ENCODE measurements at regions not wholly inside any gene's neighbourhood (a gene's known extent, or its start where the extent isn't known, plus 50 kb on each side); places are given as distances from the start of the nearest gene placed in this dataset.

GRCh38 chr10:38730076-38730475 lies 635.9 kb downstream of the ZNF37A start:
- TF ChIP-seq CTCF (IDR thresholded peaks at IDR 0.05; ENCODE audit: control extremely low read depth in 1 of 3, insufficient read depth in 1 of 3, low read depth in 1 of 3, low read length in 3 of 3) (no peak), YY1 (IDR thresholded peaks at IDR 0.05; ENCODE audit: low read depth, low read length) (no peak), POLR2A (IDR thresholded peaks at IDR 0.05; ENCODE audit: control extremely low read depth in 1 of 2, low read depth in 2 of 2, low read length in 2 of 2) (no peak), ATF3 (IDR thresholded peaks at IDR 0.05; ENCODE audit: insufficient read depth, low read depth, low read length) (no peak), ASH2L (IDR thresholded peaks at IDR 0.05; ENCODE audit: low read length) (no peak), USF2 (IDR thresholded peaks at IDR 0.05; ENCODE audit: low read length) (no peak), HDAC6 (IDR thresholded peaks at IDR 0.05; ENCODE audit: low read depth, low read length) (no peak), POLR2AphosphoS5 (IDR thresholded peaks at IDR 0.05; ENCODE audit: low read depth, low read length) (no peak), RBBP5 (IDR thresholded peaks at IDR 0.05; ENCODE audit: borderline replicate concordance, low read depth, low read length) (no peak), RNF2 (IDR thresholded peaks at IDR 0.05; ENCODE audit: borderline replicate concordance, low read depth, low read length, missing control alignments, poor library complexity, severe bottlenecking) (no peak), RAD21 (IDR thresholded peaks at IDR 0.05 in 1 of 2, conservative IDR thresholded peaks at IDR 0.05 in 1 of 2; ENCODE audit: low read depth in 2 of 2, low read length in 2 of 2) (no peak), MAX (IDR thresholded peaks at IDR 0.05) (no peak), EZH2 (IDR thresholded peaks at IDR 0.05; ENCODE audit: low read depth, low read length, severe bottlenecking) (no peak), SIX5 (IDR thresholded peaks at IDR 0.05; ENCODE audit: low read depth, low read length) (no peak)

Data from H1 (cell line).